Activated CD4-positive, alpha-beta T cell treated with anti-CD3 and anti-CD28 coated beads, Interleukin-2, amount 50 U/mL, for 24 hours (primary cell): ENCODE measurements at regions not wholly inside any gene's neighbourhood (a gene's known extent, or its start where the extent isn't known, plus 50 kb on each side); places are given as distances from the start of the nearest gene placed in this dataset.
"Not testable (repeated sequence)": the region's sequence is repeated elsewhere in the genome, so short reads cannot be mapped to it uniquely, and the experiment has no call there.

Experiments used
- DNase-seq, 2 donors: peaks; one replicate each; pipeline ENCODE4 v3.0.0-alpha.2; 2020; ENCODE audit warnings: low read depth in 1 of 2, low spot score in 1 of 2

DNA sequence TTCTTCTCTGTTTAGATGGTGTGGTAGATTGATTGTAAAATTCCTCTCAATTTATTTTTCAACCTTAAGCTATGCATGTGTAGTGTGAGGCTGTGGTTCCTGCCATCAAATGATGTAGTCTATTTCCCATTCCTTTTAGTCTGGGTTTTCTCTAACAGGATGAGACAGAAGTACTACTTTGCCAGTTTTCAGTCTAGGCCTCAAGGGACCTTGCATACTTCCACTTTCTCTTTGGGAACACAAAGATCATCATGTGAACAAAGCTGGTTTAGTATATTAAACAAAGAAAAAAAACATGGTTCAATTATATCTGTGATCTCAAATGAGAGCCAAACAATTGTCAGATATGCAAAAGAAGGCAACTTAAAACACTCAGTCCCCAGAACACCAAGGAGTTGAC is 1284.0 kb downstream of the RAPGEF2 start:
- no peak for DNase-seq

DNA sequence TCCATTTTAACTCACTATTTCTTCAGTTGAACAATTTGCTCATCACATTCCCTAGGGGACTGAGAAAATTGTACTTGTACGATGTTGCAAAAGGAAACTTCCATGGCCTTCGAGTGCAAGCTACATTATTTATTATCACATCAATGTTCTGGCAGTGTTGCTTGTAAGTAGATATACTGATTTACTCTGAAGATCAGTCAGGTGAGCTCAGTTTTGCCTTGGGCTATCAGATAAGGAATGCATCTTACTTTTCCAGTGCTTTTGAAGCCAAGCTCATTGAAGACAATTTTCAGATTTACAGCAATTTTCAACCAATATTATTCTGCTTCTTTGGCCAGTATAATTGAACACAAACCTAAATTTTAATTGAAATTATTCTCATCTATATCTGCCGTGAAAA is 1296.9 kb downstream of the RAPGEF2 start:
- no peak for DNase-seq

DNA sequence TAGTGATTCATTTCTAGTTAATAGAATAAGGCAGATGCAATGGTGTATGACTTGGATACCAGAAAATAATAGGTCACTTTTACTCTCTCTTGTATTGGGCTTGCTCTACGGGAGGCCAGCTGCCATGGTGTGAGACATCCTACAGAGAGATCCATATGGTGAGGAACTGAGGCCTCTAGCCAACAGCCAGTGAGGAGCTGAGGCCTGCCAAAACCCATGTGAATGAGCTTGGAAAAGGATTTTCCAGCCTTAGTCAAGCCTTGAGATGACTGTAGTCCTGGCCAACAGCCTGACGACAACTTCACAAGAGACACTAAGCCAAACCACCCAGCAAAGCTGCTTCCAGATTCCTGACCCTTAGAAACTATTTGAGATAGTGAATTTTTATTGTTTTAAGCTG is 1300.2 kb downstream of the RAPGEF2 start:
- no peak for DNase-seq

DNA sequence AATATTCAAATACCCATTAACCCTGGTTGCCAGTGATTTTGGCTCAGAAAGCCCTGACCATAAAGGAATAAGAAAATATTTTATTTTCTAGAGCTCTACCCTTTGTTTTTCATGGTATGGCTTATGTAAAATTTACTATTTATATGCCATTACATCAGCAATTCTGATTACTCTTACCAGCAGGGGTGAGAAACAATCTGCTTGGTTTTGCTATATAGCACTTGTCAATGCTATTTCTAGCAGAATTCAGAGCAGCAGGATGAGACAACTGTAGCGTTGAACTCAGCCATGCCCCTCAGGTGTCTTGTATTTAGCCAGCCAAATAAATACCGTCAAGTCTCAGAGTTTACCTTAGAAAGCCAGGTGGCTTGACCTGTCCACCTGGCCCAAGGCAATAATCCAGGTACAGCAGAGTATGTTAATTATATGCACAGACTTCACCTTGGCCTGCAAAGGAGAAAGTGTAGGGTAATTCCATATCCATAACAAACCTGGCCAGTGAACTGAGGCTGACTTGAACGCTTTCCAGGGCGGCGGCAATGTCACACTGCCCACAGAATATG is 1303.5 kb downstream of the RAPGEF2 start:
- DNase-seq: no peak

DNA sequence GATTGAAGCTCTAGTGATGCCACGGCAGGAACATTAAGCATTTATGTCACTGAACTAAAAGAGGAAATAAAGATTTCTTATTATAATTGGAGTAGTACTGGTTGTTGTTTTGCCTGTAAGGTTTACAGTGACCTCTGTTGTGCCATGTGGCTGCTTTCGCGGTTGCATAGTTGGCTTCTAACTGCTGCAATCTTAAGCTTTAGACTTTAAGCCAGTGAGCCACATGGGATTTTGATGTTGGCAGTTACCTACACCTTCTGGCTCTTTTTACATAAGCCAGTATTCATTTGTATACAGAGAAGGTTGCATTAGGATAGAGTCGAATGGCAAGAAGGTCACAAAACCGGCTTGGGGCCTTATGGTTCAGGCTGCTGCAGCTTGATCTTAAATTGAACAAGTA is 1311.6 kb downstream of the RAPGEF2 start:
- DNase-seq: no peak

DNA sequence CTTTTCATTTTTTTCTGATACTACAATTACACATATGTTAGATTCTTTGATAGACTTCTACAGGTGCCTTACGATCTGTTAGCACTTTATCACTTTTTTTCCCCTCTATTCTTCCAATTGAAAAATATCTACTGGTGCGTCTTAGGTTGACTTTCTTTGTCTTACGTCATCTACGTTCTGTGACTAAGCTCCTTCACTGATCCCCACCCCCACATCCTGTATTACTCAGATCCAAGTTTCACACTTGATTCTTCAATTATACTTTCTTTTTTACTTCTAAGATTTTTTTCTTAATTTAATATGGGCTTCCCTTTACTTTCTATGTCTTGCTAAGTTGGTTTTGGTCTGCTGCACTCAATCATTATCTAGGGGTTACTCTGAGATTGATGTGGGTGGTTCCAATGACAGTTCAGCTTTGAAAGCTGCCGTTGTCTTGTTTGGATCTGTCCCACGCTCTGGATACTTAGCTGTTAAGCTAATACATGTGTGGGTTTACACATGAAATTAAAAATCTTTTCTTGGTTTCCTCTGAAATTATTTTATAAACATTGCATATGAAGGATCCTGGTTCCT is 1321.1 kb downstream of the RAPGEF2 start:
- no peak for DNase-seq

DNA sequence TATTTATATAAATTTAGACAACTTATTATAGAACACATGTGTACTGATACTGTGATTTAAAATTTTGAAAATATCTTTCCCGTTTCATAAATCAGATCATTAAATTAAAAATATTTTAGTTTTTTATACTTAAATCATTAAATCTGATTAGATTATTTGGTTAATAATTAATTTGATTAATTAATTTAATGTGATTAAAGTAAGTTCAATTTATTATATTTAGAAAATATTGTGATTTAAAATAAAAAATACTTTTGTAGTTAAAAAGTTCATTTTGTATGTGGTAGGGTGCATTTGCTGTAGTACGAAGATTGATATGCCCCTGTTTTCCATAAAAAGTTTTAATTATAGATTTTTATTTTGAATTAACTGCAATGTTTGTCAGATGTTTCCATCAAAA is 1323.4 kb downstream of the RAPGEF2 start:
- DNase-seq: no peak

DNA sequence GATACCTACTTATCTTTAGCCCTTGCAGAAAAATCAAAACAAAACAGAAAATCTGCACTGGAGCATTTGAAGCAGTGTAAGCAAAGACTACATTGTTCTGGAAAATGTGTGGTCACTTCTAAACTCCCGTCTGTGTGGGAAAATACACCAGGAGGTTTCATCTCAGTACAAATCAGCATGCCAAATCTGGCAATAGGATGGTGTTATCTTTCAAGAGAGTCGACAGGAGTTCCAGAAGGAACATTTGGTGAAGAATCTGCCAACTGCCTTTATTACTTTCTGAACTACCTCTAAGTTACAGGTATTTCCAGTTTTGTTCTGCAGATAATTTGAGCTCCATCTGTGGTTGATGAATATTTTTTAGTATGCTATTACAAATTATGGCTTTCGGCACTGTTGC is 1348.0 kb downstream of the RAPGEF2 start:
- no peak for DNase-seq

DNA sequence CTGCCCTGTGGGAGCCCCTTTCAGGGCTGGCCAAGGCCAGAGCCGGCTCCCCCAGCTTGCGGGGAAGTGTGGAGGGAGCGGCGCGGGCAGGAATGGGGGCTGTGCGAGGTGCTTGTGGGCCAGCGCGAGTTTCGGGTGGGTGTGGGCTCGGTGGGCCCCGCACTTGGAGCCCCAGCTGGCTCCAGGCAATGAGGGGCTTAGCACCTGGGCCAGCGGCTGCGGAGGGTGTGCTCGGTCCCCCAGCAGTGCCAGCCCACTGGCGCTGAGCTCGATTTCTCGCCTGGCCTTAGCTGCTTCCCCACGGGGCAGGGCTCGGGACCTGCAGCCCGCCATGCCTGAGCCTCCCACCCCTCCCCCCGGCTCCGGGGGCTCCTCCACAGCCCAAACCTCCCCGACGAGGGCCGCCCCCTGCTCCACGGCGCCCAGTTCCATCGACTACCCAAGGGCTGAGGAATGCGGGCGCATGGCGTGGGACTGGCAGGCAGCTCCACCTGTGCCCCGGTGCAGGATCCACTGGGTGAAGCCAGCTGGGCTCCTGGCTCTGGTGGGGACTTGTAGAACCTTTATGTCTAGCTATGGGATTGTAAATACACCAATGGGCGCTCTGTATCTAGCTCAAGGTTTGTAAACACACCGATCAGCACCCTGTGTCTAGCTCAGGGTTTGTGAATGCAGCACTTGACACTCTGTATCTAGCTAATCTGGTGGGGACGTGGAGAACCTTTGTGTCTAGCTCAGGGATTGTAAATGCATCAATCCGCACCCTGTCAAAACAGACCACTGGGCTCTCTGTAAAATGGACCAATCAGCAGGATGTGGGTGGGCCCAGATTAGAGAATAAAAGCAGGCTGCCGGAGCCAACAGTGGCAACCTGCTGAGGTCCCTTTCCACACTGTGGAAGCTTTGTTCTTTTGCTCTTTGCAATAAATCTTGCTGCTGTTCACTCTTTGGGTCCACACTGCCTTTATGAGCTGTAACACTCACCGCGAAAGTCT is 1379.1 kb downstream of the RAPGEF2 start:
- DNase-seq: not testable (repeated sequence)

DNA sequence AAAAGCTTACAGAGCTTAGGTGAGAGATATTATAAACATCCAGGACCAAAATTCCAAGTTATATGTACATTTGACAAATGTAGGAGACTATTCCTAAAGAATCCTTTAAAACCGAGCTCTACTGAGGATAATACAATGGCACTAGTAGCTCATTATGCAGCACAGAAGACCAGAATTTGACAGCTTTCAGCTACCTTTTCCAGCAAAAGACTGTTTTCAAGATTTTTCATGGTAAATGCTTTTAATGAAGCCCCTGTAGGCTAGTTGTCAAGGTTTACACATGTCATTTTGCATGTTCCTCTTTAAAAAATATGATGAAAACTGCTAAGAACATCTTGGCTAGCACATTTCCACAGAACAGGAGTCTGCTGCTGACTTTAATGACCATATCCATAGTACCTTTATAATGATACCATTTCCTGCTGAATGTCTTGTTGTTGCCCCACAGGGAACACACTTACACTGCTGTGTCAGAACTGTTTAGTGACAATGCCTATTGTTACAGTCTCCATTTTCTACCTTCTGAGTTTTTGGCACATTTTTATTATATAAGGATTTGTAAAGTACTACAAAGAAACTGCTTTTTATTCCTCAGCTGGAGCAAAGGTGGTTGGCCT is 1382.3 kb downstream of the RAPGEF2 start:
- DNase-seq: no peak

DNA sequence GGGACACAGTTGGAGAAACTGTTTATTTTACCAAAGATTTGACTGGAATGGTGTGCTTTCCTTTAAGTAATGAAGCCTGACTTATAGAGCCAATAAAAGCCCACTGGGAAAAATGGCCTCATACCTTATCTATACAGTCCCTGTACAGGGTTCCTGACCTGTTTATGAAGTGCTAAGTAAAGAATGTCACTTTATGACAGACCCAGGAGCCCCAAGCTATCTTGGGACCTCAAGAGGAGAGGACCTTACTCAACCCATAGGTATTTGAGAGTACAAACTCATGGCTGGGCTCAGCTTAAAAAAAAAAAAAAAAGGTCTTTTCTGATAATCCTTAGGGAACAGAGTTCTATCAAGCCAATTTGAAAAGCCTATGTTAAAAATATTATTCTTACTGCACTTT is 1389.3 kb downstream of the RAPGEF2 start:
- no peak for DNase-seq

DNA sequence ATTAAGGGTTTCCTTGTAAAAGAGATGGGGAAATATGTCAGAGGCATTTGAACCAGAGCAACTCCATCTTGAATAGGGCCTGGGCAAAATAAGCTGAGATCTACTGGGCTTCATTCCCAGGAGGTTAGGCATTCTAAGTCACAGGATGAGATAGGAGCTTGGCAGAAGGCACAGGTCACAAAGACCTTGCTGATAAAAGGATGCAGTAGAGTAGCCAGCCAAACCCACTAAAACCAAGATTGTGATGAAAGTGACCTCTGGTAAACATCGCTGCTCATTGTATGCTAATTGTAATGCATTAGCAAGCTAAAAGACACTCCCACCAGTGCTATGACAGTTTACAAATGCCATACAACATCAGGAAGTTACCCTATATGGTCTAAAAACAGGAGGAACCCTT is 1390.3 kb downstream of the RAPGEF2 start:
- no peak for DNase-seq

DNA sequence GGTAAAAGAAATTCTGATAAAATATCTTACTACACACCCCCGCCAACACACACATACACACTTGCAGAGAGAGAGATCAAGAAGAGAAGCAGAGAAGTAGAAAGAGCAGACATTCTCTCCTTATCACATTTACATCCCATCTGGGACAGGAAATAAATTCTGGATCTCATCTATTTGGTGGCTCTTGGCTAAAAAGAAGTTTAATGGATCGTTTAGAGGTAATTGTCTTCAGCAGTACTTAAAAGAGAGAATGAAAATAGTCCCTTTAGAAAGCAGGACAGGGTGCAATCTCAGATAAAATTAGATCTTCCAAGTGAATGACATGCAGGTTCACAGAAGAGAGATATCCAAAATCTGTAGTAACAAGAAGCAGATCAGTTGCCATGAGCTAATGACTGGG is 1392.5 kb downstream of the RAPGEF2 start:
- DNase-seq: no peak

DNA sequence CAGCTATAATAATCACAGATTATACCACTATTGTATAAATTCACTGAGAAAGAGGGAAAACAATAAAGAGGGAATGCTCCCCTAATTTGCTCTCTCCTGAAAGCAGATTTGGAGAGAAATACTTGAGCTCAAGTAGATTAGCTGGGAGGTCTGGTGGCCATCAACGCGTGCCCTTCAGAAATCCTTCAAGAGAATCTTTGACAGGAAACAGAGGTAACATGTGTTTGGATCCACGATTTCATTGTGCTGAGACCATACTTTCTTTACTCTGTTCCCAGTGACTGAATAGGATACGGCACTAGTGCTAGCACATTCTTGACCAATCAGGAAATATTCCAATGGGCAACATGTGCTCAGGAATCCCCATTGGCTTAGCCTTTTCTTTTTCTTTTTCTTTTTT is 1395.3 kb downstream of the RAPGEF2 start:
- DNase-seq: no peak

DNA sequence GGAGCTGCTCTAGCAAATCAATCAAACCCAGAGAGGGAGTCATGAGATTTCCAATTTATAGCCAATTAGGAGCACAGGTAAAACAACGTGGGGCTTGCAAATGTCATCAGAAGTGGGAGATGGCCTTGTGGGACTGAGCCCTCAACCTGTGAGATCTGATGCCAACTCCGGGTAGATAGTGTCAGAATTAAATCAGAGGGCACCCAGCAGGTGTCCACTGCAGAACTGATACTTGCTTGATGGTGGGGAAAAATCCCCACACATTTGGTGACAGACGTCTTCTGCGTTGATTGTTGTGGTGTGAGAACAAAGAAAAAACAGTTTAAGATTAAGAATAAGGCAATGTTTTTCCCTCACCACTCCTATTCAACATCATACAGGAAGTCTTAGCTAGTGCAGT is 1402.8 kb downstream of the RAPGEF2 start:
- no peak for DNase-seq

DNA sequence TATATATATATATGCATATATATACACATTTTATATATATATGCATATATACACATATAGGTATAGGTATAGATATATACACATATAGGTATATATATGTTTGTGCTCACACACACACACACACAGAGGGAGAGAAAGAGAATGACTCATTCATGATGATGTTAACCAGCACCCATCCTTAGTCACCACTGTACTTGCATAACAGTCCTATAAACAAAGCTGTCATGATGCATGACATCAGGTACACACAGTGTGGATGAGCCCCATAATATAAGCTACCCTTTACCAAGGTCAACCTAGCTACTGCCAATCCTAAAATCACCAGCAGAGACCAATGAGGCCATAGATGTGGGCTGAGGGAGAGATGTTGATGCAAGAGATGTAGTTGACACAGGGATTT is 1408.0 kb downstream of the RAPGEF2 start:
- DNase-seq: no peak

DNA sequence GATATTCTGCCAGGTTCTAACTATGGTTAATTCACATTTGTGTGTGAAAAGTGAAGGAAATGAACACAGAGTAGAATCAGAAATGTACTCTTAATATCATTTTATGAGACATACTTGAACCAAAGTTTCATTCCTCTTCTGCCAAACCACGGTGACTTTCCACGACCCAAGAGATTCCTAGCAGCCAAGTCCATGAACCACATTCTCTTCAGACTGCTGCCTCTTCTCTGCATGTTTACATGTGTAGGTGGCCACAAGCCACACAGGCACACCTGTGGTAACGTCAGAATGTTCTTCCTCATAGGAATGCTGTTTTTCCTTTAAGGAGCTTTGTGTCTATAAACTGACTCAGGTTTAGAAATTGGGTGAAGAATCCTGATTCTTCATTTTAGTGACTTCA is 1411.2 kb downstream of the RAPGEF2 start:
- no peak for DNase-seq

DNA sequence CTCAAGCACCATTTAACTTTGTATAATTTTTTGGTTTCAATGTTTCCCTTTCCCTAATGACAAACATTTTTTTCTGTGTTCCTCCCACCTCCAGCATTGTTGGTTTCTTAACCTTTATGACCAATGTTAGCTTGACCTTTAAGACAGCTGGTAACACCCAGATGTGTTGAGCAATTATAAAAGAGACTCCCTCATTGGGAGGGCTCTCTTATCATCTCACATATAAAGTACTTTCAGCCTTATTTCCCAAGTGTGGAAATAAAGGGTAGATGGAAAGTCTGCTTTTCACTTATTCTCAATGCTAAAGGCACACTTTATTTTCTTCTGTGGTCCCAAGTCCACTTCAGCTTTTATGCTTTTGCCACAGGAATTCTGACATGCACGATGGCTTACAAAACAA is 1420.4 kb downstream of the RAPGEF2 start:
- no peak for DNase-seq

DNA sequence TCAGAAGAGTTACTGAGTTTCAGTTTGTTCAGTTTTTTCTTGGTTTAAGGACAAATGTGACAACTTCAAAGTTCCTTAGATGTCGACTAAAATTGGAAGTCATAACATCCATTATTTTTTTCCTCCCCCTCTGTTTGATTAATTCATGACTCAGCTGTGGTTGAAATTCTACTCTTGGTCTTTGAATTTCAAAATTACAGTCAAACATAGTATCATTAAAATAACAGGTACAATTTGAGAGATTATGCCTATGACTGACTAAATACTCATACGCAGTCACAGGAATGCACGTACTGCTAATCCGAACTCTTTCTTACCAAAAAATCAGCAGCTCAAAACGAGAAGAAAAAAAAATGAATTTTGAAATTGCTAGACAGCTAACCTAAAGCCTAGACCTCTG is 1434.8 kb downstream of the RAPGEF2 start:
- DNase-seq: no peak

DNA sequence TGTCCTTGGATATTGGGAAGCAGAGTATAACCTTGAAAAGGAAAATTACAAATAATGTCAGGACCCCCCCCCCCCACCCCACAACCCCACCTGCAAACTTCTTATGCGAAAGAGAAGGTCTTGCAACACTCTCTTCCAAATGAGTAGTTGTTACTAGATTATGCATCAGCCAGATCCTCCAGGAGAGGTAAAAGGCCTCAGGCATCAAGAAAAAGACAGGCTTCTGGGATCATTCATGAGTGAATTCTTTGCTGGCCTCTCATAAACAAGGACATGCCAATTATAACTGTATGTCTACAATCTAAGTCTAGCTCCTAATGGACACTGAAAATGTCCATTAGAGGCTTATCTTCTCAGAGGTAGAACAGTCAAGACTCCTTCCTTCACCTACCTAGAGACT is 1443.3 kb downstream of the RAPGEF2 start:
- DNase-seq: no peak

DNA sequence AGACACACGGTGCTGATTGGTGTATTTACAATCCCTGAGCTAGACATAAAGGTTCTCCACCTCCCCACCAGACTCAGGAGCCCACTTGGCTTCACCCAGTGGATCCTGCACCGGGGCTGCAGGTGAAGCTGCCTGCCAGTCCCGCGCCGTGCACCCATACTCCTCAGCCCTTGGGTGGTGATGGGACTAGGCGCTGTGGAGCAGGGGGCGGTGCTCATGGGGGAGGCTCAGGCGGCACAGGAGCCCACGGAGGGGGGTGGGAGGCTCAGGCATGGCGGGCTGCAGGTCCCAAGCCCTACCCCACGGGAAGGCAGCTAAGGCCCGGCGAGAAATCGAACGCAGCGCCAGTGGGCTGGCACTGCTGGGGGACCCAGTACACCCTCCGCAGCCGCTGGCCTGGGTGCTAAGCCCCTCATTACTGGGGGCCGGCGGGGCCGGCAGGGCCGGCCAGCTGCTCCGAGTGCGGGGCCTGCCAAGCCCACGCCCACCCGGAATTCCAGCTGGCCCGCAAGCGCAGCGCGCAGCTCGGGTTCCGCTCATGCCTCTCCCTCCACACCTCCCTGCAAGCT is 1447.2 kb downstream of the RAPGEF2 start:
- DNase-seq: not testable (repeated sequence)

DNA sequence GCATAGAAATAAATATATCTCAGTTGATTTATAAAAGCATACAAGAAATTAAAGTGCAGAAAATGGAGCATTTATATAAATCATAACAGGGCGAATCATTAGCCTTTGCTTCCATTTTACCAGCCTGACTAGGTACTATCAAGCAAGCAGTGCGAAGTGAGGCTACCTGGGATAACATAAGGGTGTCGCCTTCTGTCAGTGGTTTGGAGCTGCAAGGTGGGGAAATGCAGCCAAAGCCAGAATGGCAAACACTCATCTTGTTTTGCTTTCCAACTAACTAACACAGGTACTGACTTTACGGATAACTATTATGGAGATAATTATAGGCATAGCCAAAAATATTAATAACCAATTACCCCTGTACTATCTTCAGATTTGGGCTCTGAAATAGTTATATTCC is 1459.8 kb downstream of the RAPGEF2 start:
- no peak for DNase-seq
